K562 (cell line): ENCODE measurements at regions not wholly inside any gene's neighbourhood (a gene's known extent, or its start where the extent isn't known, plus 50 kb on each side); places are given as distances from the start of the nearest gene placed in this dataset.

Experiments
- ATF3 ChIP-seq, 2 experiments: fragments of 450-650 bp in 1 of 2; sonication (generic) in 1 of 2; formaldehyde crosslinking in 1 of 2; IDR thresholded peaks in 1 of 2; conservative IDR thresholded peaks in 1 of 2; 2 replicates each; pipeline versions ENCODE4 v1.6.1 to v1.8.1; 2016 to 2023; ENCODE audit warnings: mild to moderate bottlenecking in 2 of 2, moderate library complexity in 2 of 2, inconsistent platforms in 1 of 2, missing genetic modification reagents in 1 of 2
- BRCA1 ChIP-seq, 2 experiments: fragments of 450-650 bp in 1 of 2; sonication (generic) in 1 of 2; formaldehyde crosslinking in 1 of 2; IDR thresholded peaks; 2 replicates each; pipeline versions ENCODE4 v1.5.0 to v1.6.1; 2017 to 2020; ENCODE audit warnings: mild to moderate bottlenecking in 1 of 2, missing genetic modification reagents in 1 of 2
- HMGXB4 ChIP-seq: sonication (generic); formaldehyde crosslinking; IDR thresholded peaks from 2 replicates; pipeline ENCODE4 v1.8.1; 2023; ENCODE audit warnings: mild to moderate bottlenecking, missing genetic modification reagents
- KLF16 ChIP-seq: IDR thresholded peaks from 2 replicates; pipeline ENCODE4 v1.6.1; 2016; ENCODE audit warnings: antibody characterized with exemption
- PCBP2 ChIP-seq: fragments of 200-400 bp; formaldehyde crosslinking; IDR thresholded peaks from 2 replicates; pipeline ENCODE4 v1.6.1; 2018; ENCODE audit warnings: low read length, low read depth, mild to moderate bottlenecking, moderate library complexity; ENCODE audit not compliant: poor library complexity, severe bottlenecking
- POLR2AphosphoS5 ChIP-seq: IDR thresholded peaks from 2 replicates; pipeline ENCODE4 v1.6.1; 2011; ENCODE audit warnings: mild to moderate bottlenecking, low read depth, low read length, moderate library complexity; ENCODE audit not compliant: control insufficient read depth, insufficient read depth
- PREB ChIP-seq: sonication (generic); formaldehyde crosslinking; IDR thresholded peaks from 2 replicates; pipeline ENCODE4 v1.8.1; 2023; ENCODE audit warnings: mild to moderate bottlenecking, missing genetic modification reagents
- SMC3 ChIP-seq: conservative IDR thresholded peaks from 2 replicates; pipeline ENCODE4 v1.6.1; 2011; ENCODE audit warnings: low read depth, low read length, improper control_type of control experiment; ENCODE audit not compliant: insufficient read depth
- ZBTB33 ChIP-seq: sonication (generic); formaldehyde crosslinking; IDR thresholded peaks from 2 replicates; pipeline ENCODE4 v1.8.1; 2023; ENCODE audit warnings: mild to moderate bottlenecking, missing genetic modification reagents

- TF ChIP-seq ATF3 (IDR thresholded peaks at IDR 0.05) (no peak), ATF3 (CRISPR knock-in tag; conservative IDR thresholded peaks at IDR 0.05) (no peak), HMGXB4 (CRISPR knock-in tag) (no peak), POLR2AphosphoS5 (no peak), KLF16 (no peak), SMC3 (no peak), PREB (no peak), PCBP2 (no peak), ZBTB33 (no peak), BRCA1 (IDR thresholded peaks at IDR 0.05) (no peak), BRCA1 (CRISPR knock-in tag; IDR thresholded peaks at IDR 0.05) (no peak)
Observed at GRCh38 chr3:4233488-4233887, 69.7 kb upstream of the SETMAR start.
